ENCODE measurements at regions not wholly inside any gene's neighbourhood (a gene's known extent, or its start where the extent isn't known, plus 50 kb on each side); places are given as distances from the start of the nearest gene placed in this dataset.

DNA sequence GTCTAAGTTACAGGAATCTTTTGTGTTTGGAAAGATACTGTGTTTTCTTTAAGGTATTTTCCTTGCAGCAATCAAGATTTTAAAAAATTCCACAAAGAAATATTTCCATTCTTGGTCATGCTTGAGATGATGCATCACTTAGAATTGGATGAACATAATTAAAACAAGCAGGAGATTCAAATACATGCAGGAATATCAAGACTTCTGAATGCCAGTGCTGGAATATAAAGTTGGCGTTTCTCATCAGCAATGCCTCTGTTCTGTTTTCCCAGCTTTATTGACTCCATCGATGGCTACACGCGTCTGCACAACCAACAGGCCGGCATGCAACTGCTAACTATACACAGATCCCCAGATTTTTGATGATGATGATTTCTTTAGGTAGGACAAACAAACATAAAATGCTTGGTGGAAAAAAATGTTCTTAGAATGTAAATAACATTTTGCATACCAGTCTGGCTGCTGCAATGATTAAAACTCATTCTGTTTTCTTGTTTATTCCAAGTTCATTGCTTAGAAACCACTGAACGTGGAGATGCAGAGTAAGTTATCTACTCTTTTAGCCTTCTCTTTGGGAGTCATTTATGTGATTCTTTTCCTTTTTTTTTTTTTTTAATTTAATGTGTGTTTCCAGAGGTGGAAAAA lies 91.3 kb upstream of the FAM171A1 start:
- H3K36me3 ChIP-seq (ENCODE audit: control insufficient read depth in 2 of 2, insufficient read depth in 2 of 2, low read length in 2 of 2): no peaks in the 10 kb centered on the region
- peaks cover 0 to 3% of the 10 kb centered on the region in 2 donors for H3K9me3 ChIP-seq (ENCODE audit: control insufficient read depth in 2 of 2, low read length in 2 of 2)
- H3K9ac ChIP-seq (ENCODE audit: low read length in 2 of 2): no peak overlapping the region
- no peak overlapping the region for H3K4me3 ChIP-seq (ENCODE audit: low read length in 2 of 2)
- peaks cover 0 to 3% of the 10 kb centered on the region in 2 donors for H3K27me3 ChIP-seq (ENCODE audit: control insufficient read depth in 1 of 2, insufficient read depth in 2 of 2, low read length in 2 of 2)
- no peak overlapping the region for H3K27ac ChIP-seq (ENCODE audit: low read length)
- no peaks in the 10 kb centered on the region for H3K4me1 ChIP-seq (ENCODE audit: control insufficient read depth, insufficient read depth, low read length)

GRCh38 chr10:15461353-15462108 lies 90.4 kb upstream of the FAM171A1 start:
- no peak overlapping the region for H3K4me3 ChIP-seq (ENCODE audit: low read length in 2 of 2)
- H3K36me3 ChIP-seq (ENCODE audit: control insufficient read depth in 2 of 2, insufficient read depth in 2 of 2, low read length in 2 of 2): no peaks in the 10 kb centered on the region
- H3K9ac ChIP-seq (ENCODE audit: low read length in 2 of 2): no peak overlapping the region
- no peaks in the 10 kb centered on the region for H3K27me3 ChIP-seq (ENCODE audit: control insufficient read depth in 1 of 2, insufficient read depth in 2 of 2, low read length in 2 of 2)
- no peak overlapping the region for H3K27ac ChIP-seq (ENCODE audit: low read length)
- H3K4me1 ChIP-seq (ENCODE audit: control insufficient read depth, insufficient read depth, low read length): no peaks in the 10 kb centered on the region
- H3K9me3 ChIP-seq (ENCODE audit: control insufficient read depth in 2 of 2, low read length in 2 of 2): peaks cover 0 to 5% of the 10 kb centered on the region in 2 donors

GRCh38 chr10:15460661-15461060 lies 89.6 kb upstream of the FAM171A1 start:
- H3K36me3 ChIP-seq (ENCODE audit: control insufficient read depth in 2 of 2, insufficient read depth in 2 of 2, low read length in 2 of 2): no peaks in the 10 kb centered on the region
- H3K27me3 ChIP-seq (ENCODE audit: control insufficient read depth in 1 of 2, insufficient read depth in 2 of 2, low read length in 2 of 2): no peaks in the 10 kb centered on the region
- no peak overlapping the region for H3K4me3 ChIP-seq (ENCODE audit: low read length in 2 of 2)
- H3K4me1 ChIP-seq (ENCODE audit: control insufficient read depth, insufficient read depth, low read length): no peaks in the 10 kb centered on the region
- H3K27ac ChIP-seq (ENCODE audit: low read length): no peak overlapping the region
- H3K9ac ChIP-seq (ENCODE audit: low read length in 2 of 2): no peak overlapping the region
- H3K9me3 ChIP-seq (ENCODE audit: control insufficient read depth in 2 of 2, low read length in 2 of 2): peaks cover 0 to 5% of the 10 kb centered on the region in 2 donors

DNA sequence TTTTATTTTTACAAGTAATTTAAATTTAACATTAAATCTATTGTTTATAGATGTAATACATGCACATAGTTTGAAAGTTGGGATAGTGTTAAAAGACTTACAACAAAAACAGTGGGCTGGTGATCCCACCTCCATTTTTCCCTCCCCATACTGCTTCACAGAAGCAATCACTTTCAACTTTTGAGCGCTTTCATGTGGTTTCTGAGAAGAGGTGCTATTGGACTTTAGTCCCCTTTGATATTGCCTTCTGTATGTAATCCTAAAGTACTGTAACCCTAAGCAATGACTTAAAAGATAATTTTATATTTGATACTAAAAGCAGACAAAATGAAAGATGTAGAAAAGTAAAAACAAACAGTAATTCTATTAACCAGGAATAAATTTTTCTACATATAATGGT lies 88.1 kb upstream of the FAM171A1 start:
- Histone ChIP-seq H3K4me3 (ENCODE audit: low read length in 2 of 2) (no peak overlapping the region), H3K27ac (ENCODE audit: low read length) (no peak overlapping the region), H3K9me3 (ENCODE audit: control insufficient read depth in 2 of 2, low read length in 2 of 2) (peaks cover 0 to 5% of the 10 kb centered on the region in 2 donors), H3K36me3 (ENCODE audit: control insufficient read depth in 2 of 2, insufficient read depth in 2 of 2, low read length in 2 of 2) (no peaks in the 10 kb centered on the region), H3K27me3 (ENCODE audit: control insufficient read depth in 1 of 2, insufficient read depth in 2 of 2, low read length in 2 of 2) (no peaks in the 10 kb centered on the region), H3K4me1 (ENCODE audit: control insufficient read depth, insufficient read depth, low read length) (no peaks in the 10 kb centered on the region), H3K9ac (ENCODE audit: low read length in 2 of 2) (no peak overlapping the region)

GRCh38 chr10:15457382-15457781 lies 86.3 kb upstream of the FAM171A1 start:
- Histone ChIP-seq H3K4me3 (ENCODE audit: low read length in 2 of 2) (no peak overlapping the region), H3K9ac (ENCODE audit: low read length in 2 of 2) (no peak overlapping the region), H3K9me3 (ENCODE audit: control insufficient read depth in 2 of 2, low read length in 2 of 2) (peaks cover 0 to 5% of the 10 kb centered on the region in 2 donors), H3K27ac (ENCODE audit: low read length) (no peak overlapping the region), H3K27me3 (ENCODE audit: control insufficient read depth in 1 of 2, insufficient read depth in 2 of 2, low read length in 2 of 2) (peaks cover 0 to 3% of the 10 kb centered on the region in 2 donors), H3K36me3 (ENCODE audit: control insufficient read depth in 2 of 2, insufficient read depth in 2 of 2, low read length in 2 of 2) (no peaks in the 10 kb centered on the region), H3K4me1 (ENCODE audit: control insufficient read depth, insufficient read depth, low read length) (no peaks in the 10 kb centered on the region)

GRCh38 chr10:15455456-15455855 lies 84.4 kb upstream of the FAM171A1 start:
- H3K4me1 ChIP-seq (ENCODE audit: control insufficient read depth, insufficient read depth, low read length): no peaks in the 10 kb centered on the region
- no peak overlapping the region for H3K4me3 ChIP-seq (ENCODE audit: low read length in 2 of 2)
- H3K9ac ChIP-seq (ENCODE audit: low read length in 2 of 2): no peak overlapping the region
- H3K9me3 ChIP-seq (ENCODE audit: control insufficient read depth in 2 of 2, low read length in 2 of 2): peaks cover 0 to 5% of the 10 kb centered on the region in 2 donors
- no peak overlapping the region for H3K27ac ChIP-seq (ENCODE audit: low read length)
- peaks cover 0 to 3% of the 10 kb centered on the region in 2 donors for H3K27me3 ChIP-seq (ENCODE audit: control insufficient read depth in 1 of 2, insufficient read depth in 2 of 2, low read length in 2 of 2)
- H3K36me3 ChIP-seq (ENCODE audit: control insufficient read depth in 2 of 2, insufficient read depth in 2 of 2, low read length in 2 of 2): no peaks in the 10 kb centered on the region

- Histone ChIP-seq H3K27me3 (ENCODE audit: control insufficient read depth in 1 of 2, insufficient read depth in 2 of 2, low read length in 2 of 2) (peaks cover 0 to 3% of the 10 kb centered on the region in 2 donors), H3K9ac (ENCODE audit: low read length in 2 of 2) (no peak overlapping the region), H3K4me3 (ENCODE audit: low read length in 2 of 2) (no peak overlapping the region), H3K4me1 (ENCODE audit: control insufficient read depth, insufficient read depth, low read length) (no peaks in the 10 kb centered on the region), H3K27ac (ENCODE audit: low read length) (no peak overlapping the region), H3K9me3 (ENCODE audit: control insufficient read depth in 2 of 2, low read length in 2 of 2) (peaks cover 0 to 5% of the 10 kb centered on the region in 2 donors), H3K36me3 (ENCODE audit: control insufficient read depth in 2 of 2, insufficient read depth in 2 of 2, low read length in 2 of 2) (no peaks in the 10 kb centered on the region)
Observed at GRCh38 chr10:15453926-15454325, 82.8 kb upstream of the FAM171A1 start.

GRCh38 chr10:15453457-15453856 lies 82.4 kb upstream of the FAM171A1 start:
- H3K27ac ChIP-seq (ENCODE audit: low read length): no peak overlapping the region
- H3K4me1 ChIP-seq (ENCODE audit: control insufficient read depth, insufficient read depth, low read length): no peaks in the 10 kb centered on the region
- H3K9me3 ChIP-seq (ENCODE audit: control insufficient read depth in 2 of 2, low read length in 2 of 2): peaks cover 0 to 5% of the 10 kb centered on the region in 2 donors
- H3K9ac ChIP-seq (ENCODE audit: low read length in 2 of 2): no peak overlapping the region
- H3K27me3 ChIP-seq (ENCODE audit: control insufficient read depth in 1 of 2, insufficient read depth in 2 of 2, low read length in 2 of 2): peaks cover 0 to 3% of the 10 kb centered on the region in 2 donors
- no peak overlapping the region for H3K4me3 ChIP-seq (ENCODE audit: low read length in 2 of 2)
- no peaks in the 10 kb centered on the region for H3K36me3 ChIP-seq (ENCODE audit: control insufficient read depth in 2 of 2, insufficient read depth in 2 of 2, low read length in 2 of 2)

DNA sequence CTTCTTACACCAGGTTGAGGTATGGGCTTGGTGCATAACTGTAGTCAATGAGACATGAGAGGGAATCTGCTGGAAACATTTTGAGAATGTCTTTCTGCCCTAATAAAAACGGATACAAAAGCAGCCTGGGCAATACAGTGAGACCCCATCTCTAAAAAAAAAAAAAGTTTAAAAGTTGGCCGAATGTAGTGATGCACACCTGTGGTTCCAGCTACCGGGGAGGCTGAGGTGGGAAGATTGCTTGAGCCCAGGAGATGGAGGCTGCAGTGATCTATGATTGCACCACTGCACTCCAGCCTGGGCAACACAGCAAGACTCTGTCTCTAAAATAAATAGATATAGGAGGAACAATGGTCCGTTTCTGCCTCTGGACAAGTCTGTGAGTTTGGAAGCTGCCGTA lies 81.5 kb upstream of the FAM171A1 start:
- Histone ChIP-seq H3K36me3 (ENCODE audit: control insufficient read depth in 2 of 2, insufficient read depth in 2 of 2, low read length in 2 of 2) (no peaks in the 10 kb centered on the region), H3K9ac (ENCODE audit: low read length in 2 of 2) (no peak overlapping the region), H3K4me1 (ENCODE audit: control insufficient read depth, insufficient read depth, low read length) (no peaks in the 10 kb centered on the region), H3K27me3 (ENCODE audit: control insufficient read depth in 1 of 2, insufficient read depth in 2 of 2, low read length in 2 of 2) (peaks cover 0 to 3% of the 10 kb centered on the region in 2 donors), H3K9me3 (ENCODE audit: control insufficient read depth in 2 of 2, low read length in 2 of 2) (peaks cover 0 to 4% of the 10 kb centered on the region in 2 donors), H3K4me3 (ENCODE audit: low read length in 2 of 2) (no peak overlapping the region), H3K27ac (ENCODE audit: low read length) (no peak overlapping the region)

DNA sequence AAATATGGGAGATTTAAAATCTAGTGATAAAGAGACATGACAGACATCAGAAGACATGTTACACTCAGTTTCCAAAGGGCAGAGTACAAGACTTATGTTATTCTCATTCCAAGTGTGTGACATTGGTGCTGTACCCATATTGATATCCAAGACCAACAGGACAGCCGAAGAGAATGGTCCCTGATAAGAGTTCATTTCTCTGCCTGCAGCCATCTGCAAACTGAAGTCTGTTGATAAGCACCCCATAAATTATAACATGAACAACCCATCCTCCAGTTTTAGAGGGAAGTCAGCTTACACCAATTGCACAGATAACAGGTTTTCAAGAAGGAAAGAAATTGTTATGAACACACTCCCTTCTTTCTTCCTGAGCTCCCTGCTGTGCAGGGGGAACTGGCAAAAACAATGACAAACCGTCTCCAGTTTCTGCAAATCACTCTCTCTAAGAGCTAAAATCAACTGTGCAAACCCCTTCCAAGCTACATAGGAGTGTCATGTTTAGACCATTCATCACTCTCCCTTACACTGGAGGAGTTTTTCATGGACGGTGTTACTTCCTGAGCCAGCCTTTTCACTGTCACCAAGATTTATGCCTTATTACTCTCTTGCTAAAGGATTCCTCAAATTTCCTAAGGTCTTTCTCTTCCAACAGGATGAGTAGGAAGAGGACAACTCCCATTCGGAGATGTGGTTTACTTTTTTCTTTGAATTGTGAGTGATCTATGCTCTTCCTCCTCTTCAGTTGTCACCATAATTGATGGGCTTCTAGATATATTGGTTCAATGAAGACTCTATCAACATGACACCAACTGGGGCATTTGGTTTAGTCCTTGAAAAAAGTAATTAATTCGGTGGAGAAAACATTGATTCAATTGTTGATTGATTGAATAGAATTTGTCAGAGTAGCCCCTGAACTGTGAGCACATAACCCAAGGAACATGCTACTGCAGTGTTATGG lies 80.3 kb upstream of the FAM171A1 start:
- no peak overlapping the region for H3K27ac ChIP-seq (ENCODE audit: low read length)
- H3K9me3 ChIP-seq (ENCODE audit: control insufficient read depth in 2 of 2, low read length in 2 of 2): no peaks in the 10 kb centered on the region
- H3K36me3 ChIP-seq (ENCODE audit: control insufficient read depth in 2 of 2, insufficient read depth in 2 of 2, low read length in 2 of 2): no peaks in the 10 kb centered on the region
- peaks cover 0 to 3% of the 10 kb centered on the region in 2 donors for H3K27me3 ChIP-seq (ENCODE audit: control insufficient read depth in 1 of 2, insufficient read depth in 2 of 2, low read length in 2 of 2)
- no peaks in the 10 kb centered on the region for H3K4me1 ChIP-seq (ENCODE audit: control insufficient read depth, insufficient read depth, low read length)
- no peak overlapping the region for H3K4me3 ChIP-seq (ENCODE audit: low read length in 2 of 2)
- no peak overlapping the region for H3K9ac ChIP-seq (ENCODE audit: low read length in 2 of 2)

All from stomach smooth muscle (tissue), 2 donors.